HG03442 (cell line): ENCODE measurements at regions not wholly inside any gene's neighbourhood (a gene's known extent, or its start where the extent isn't known, plus 50 kb on each side); places are given as distances from the start of the nearest gene placed in this dataset.
"Not testable (repeated sequence)": the region's sequence is repeated elsewhere in the genome, so short reads cannot be mapped to it uniquely, and the experiment has no call there.

ENCODE experiments used
- ATAC-seq: cut with Tn5 transposase; IDR thresholded peaks from one replicate; pipeline ENCODE4 v1.9.1; 2021; ENCODE audit warnings: mild to moderate bottlenecking, moderate library complexity; ENCODE audit not compliant: unreplicated experiment

GRCh38 chr13:28607187-28607955 lies 51.6 kb upstream of the POMP start:
- ATAC-seq: peak; percentile 50

- no peak for ATAC-seq
Observed at GRCh38 chr13:28606466-28606865, 52.5 kb upstream of the POMP start.

- not testable (repeated sequence) for ATAC-seq
Observed at GRCh38 chr13:28605147-28605546, 53.8 kb upstream of the POMP start.

- no peak for ATAC-seq
Observed at GRCh38 chr13:28603043-28603664, 55.8 kb upstream of the POMP start.

GRCh38 chr13:28602580-28602979 lies 56.4 kb upstream of the POMP start:
- ATAC-seq: no peak

GRCh38 chr13:28601581-28601980 lies 57.3 kb upstream of the POMP start:
- no peak for ATAC-seq

- ATAC-seq: no peak
Observed at GRCh38 chr13:28597641-28598040, 61.3 kb upstream of the POMP start.

- no peak for ATAC-seq
Observed at GRCh38 chr13:28590461-28590860, 68.5 kb upstream of the POMP start.

- no peak for ATAC-seq
Observed at GRCh38 chr13:28588296-28588695, 70.6 kb upstream of the POMP start.

- ATAC-seq: no peak
Observed at GRCh38 chr13:28587174-28587540, 71.8 kb upstream of the POMP start.

- no peak for ATAC-seq
Observed at GRCh38 chr13:28586439-28587173, 72.3 kb upstream of the POMP start.

GRCh38 chr13:28585561-28585960 lies 73.4 kb upstream of the POMP start:
- ATAC-seq: no peak

GRCh38 chr13:28584873-28585381 lies 74.0 kb upstream of the POMP start:
- ATAC-seq: no peak

- no peak for ATAC-seq
Observed at GRCh38 chr13:28583651-28584091, 75.3 kb upstream of the POMP start.

GRCh38 chr13:28582892-28583240 lies 76.1 kb upstream of the POMP start:
- ATAC-seq: no peak

GRCh38 chr13:28582225-28582891 lies 76.6 kb upstream of the POMP start:
- no peak for ATAC-seq

- no peak for ATAC-seq
Observed at GRCh38 chr13:28581451-28581850, 77.5 kb upstream of the POMP start.

- ATAC-seq: no peak
Observed at GRCh38 chr13:28579736-28580135, 79.2 kb upstream of the POMP start.

- no peak for ATAC-seq
Observed at GRCh38 chr13:28579322-28579721, 79.6 kb upstream of the POMP start.

- no peak for ATAC-seq
Observed at GRCh38 chr13:28576067-28576466, 81.1 kb upstream of the FLT1 start.

GRCh38 chr13:28575200-28575599 lies 80.3 kb upstream of the FLT1 start:
- ATAC-seq: no peak
